ENCODE measurements at regions not wholly inside any gene's neighbourhood (a gene's known extent, or its start where the extent isn't known, plus 50 kb on each side); places are given as distances from the start of the nearest gene placed in this dataset.

GRCh38 chr3:24628523-24629258 lies 134.0 kb upstream of the THRB start:
- WGBS (ENCODE audit: insufficient coverage): no CpG with 5 or more reads among the region's 4 CpGs
- no peak for TF ChIP-seq CTCF (IDR thresholded peaks at IDR 0.05)

GRCh38 chr3:24631481-24631880 lies 136.8 kb upstream of the THRB start:
- Histone ChIP-seq H2AFZ (ENCODE audit: insufficient read depth, low read depth, low read length, poor library complexity, severe bottlenecking) (no peak overlapping the region), H3K4me1 (ENCODE audit: control insufficient read depth in 1 of 2, insufficient read depth in 2 of 2, low read length in 2 of 2) (no peaks in the 10 kb centered on the region), H3K36me3 (replicated peaks in 1 of 2; ENCODE audit: control insufficient read depth in 1 of 2, insufficient read depth in 2 of 2, low read length in 2 of 2) (no peaks in the 10 kb centered on the region), H3K79me2 (ENCODE audit: insufficient read depth, low read length) (no peaks in the 10 kb centered on the region), H4K20me1 (ENCODE audit: insufficient read depth, low read length) (no peaks in the 10 kb centered on the region), H3K27me3 (ENCODE audit: control insufficient read depth in 2 of 2, insufficient read depth in 2 of 2, low read length in 2 of 2) (no peaks in the 10 kb centered on the region), H3K4me2 (replicated peaks; ENCODE audit: extremely low read depth, low read length, poor library complexity, severe bottlenecking) (no peak overlapping the region), H3K27ac (ENCODE audit: low read depth in 1 of 2, low read length in 2 of 2) (no peak overlapping the region), H3K9me3 (replicated peaks in 1 of 2; ENCODE audit: control insufficient read depth in 1 of 2, insufficient read depth in 1 of 2, low read length in 2 of 2) (no peaks in the 10 kb centered on the region), H3K4me3 (replicated peaks in 1 of 3; ENCODE audit: low read depth in 2 of 3, low read length in 3 of 3) (no peak overlapping the region), H3K9ac (ENCODE audit: insufficient read depth, low read length, poor library complexity, severe bottlenecking) (no peak overlapping the region)
- peaks cover 0 to 9% (median 4%) of the 10 kb centered on the region in 7 donors for H3K9me3 Mint-ChIP-seq
- H3K4me3 Mint-ChIP-seq: no peak overlapping the region
- H3K27ac Mint-ChIP-seq: no peak overlapping the region
- no peaks in the 10 kb centered on the region for H3K36me3 Mint-ChIP-seq
- no peak for DNase-seq
- no peak for TF ChIP-seq CTCF (IDR thresholded peaks at IDR 0.05)
- intact Hi-C loops (cut with micrococcal nuclease): no loop called here
- peaks cover 0 to 4% (median 0%) of the 10 kb centered on the region in 3 donors for H3K27me3 Mint-ChIP-seq (ENCODE audit: low read depth in 3 of 3)
- H3K4me1 Mint-ChIP-seq: no peaks in the 10 kb centered on the region

More at GRCh38 chr3:24628523-24629258, 134.0 kb upstream of the THRB start:
- no peak overlapping the region for H3K4me3 ChIP-seq (replicated peaks in 1 of 3; ENCODE audit: low read depth in 2 of 3, low read length in 3 of 3)
- Mint-ChIP-seq H3K9me3 (peaks cover 0 to 2% (median 2%) of the 10 kb centered on the region in 7 donors), H3K27me3 (ENCODE audit: low read depth in 3 of 3) (peaks cover 0 to under 1% (median 0%) of the 10 kb centered on the region in 3 donors), H3K36me3 (no peaks in the 10 kb centered on the region), H3K4me3 (no peak overlapping the region), H3K4me1 (no peaks in the 10 kb centered on the region), H3K27ac (no peak overlapping the region)
- DNase-seq: no peak
- no peaks in the 10 kb centered on the region for H3K79me2 ChIP-seq (ENCODE audit: insufficient read depth, low read length)
- H3K9me3 ChIP-seq (replicated peaks in 1 of 2; ENCODE audit: control insufficient read depth in 1 of 2, insufficient read depth in 1 of 2, low read length in 2 of 2): no peaks in the 10 kb centered on the region
- intact Hi-C loops (cut with micrococcal nuclease): no loop called here
- H4K20me1 ChIP-seq (ENCODE audit: insufficient read depth, low read length): no peaks in the 10 kb centered on the region
- H3K4me2 ChIP-seq (replicated peaks; ENCODE audit: extremely low read depth, low read length, poor library complexity, severe bottlenecking): no peak overlapping the region
- no peaks in the 10 kb centered on the region for H3K4me1 ChIP-seq (ENCODE audit: control insufficient read depth in 1 of 2, insufficient read depth in 2 of 2, low read length in 2 of 2)
- no peaks in the 10 kb centered on the region for H3K36me3 ChIP-seq (replicated peaks in 1 of 2; ENCODE audit: control insufficient read depth in 1 of 2, insufficient read depth in 2 of 2, low read length in 2 of 2)
- no peak overlapping the region for H3K9ac ChIP-seq (ENCODE audit: insufficient read depth, low read length, poor library complexity, severe bottlenecking)
- H3K27me3 ChIP-seq (ENCODE audit: control insufficient read depth in 2 of 2, insufficient read depth in 2 of 2, low read length in 2 of 2): no peaks in the 10 kb centered on the region
- H3K27ac ChIP-seq (ENCODE audit: low read depth in 1 of 2, low read length in 2 of 2): no peak overlapping the region
- no peak overlapping the region for H2AFZ ChIP-seq (ENCODE audit: insufficient read depth, low read depth, low read length, poor library complexity, severe bottlenecking)

Measured in CD14-positive monocyte (primary cell).